HepG2 (cell line): ENCODE measurements at regions not wholly inside any gene's neighbourhood (a gene's known extent, or its start where the extent isn't known, plus 50 kb on each side); places are given as distances from the start of the nearest gene placed in this dataset.

ENCODE experiments used
- ATAC-seq: fragments of 200-7000 bp; cut with Tn5 transposase; 3 replicates; pipeline ENCODE4 v1.9.1; 2020; ENCODE audit warnings: mild to moderate bottlenecking, moderate library complexity
- BruUV-seq: library from RNA; stranded (reverse); fragments of 400-500 nt; replicated peaks from 2 replicates; lab custom pipeline; 2021; lab: Mats Ljungman, UMichigan
- CTCF ChIA-PET: fragments of 300-600 bp; formaldehyde crosslinking; extraction: SDS; loops from one replicate; lab custom pipeline; 2021; ENCODE audit warnings: low total read pairs, inconsistent platforms, low intra/inter-chr PET ratio; lab: Yijun Ruan, JAX
- POLR2A ChIA-PET: fragments of 350-600 bp; sonication (Branson Sonifier 250); formaldehyde crosslinking; loops from one replicate; lab custom pipeline; 2020; ENCODE audit warnings: antibody characterized with exemption, inconsistent platforms; lab: Yijun Ruan, JAX
- DNase-seq: peaks from one replicate; pipeline ENCODE4 v3.0.0-alpha.2; 2015; ENCODE audit warnings: low spot score
- FAIRE-seq: peaks from 3 replicates; lab custom pipeline; 2011; peaks lifted over from hg19 to GRCh38; lab: Jason Lieb, UNC
- H2AFZ ChIP-seq: one replicate; pipeline ENCODE4 v1.6.1; 2011; ENCODE audit warnings: low read length, inconsistent platforms
- H3K27ac ChIP-seq: fragments of 300-600 bp; 3 replicates; pipeline ENCODE4 v1.8.0; 2011; ENCODE audit warnings: mixed run types, mild to moderate bottlenecking, mixed read lengths, low read length, inconsistent platforms; ENCODE audit not compliant: insufficient read depth; ENCODE audit errors: extremely low read length
- H3K27me3 ChIP-seq, 2 experiments: fragments of 200-600 bp in 1 of 2; 2 replicates in 1 of 2; 3 replicates in 1 of 2; pipeline versions ENCODE4 v1.6.0 to v1.8.0; 2011; ENCODE audit warnings: low read length in 2 of 2, mild to moderate bottlenecking in 2 of 2, moderate library complexity in 2 of 2, inconsistent platforms in 1 of 2; ENCODE audit not compliant: insufficient read depth in 2 of 2, control insufficient read depth in 1 of 2
- H3K36me3 ChIP-seq, 2 experiments: fragments of 200-600 bp in 1 of 2; replicated peaks in 1 of 2; 2 replicates in 1 of 2; 3 replicates in 1 of 2; pipeline versions ENCODE4 v1.5.1 to v1.8.0; 2011; ENCODE audit warnings: low read length in 2 of 2, inconsistent platforms in 1 of 2; ENCODE audit not compliant: insufficient read depth in 2 of 2, control insufficient read depth in 1 of 2
- H3K4me1 ChIP-seq: 2 replicates; pipeline ENCODE4 v1.5.1; 2012; ENCODE audit warnings: low read length, inconsistent platforms; ENCODE audit not compliant: insufficient read depth
- H3K4me2 ChIP-seq: 2 replicates; pipeline ENCODE4 v1.6.0; 2011; ENCODE audit warnings: low read depth, low read length, inconsistent platforms
- H3K4me3 ChIP-seq, 3 experiments: fragments of 200-600 bp in 1 of 3; sonication (generic), shearing (Covaris generic) in 1 of 3; replicated peaks in 1 of 3; 2 replicates each; pipeline ENCODE4 v1.5.1; 2011 to 2016; ENCODE audit warnings: low read length in 3 of 3, inconsistent platforms in 2 of 3, low read depth in 2 of 3, mild to moderate bottlenecking in 2 of 3, control low read depth in 1 of 3, mixed read lengths in 1 of 3; ENCODE audit not compliant: insufficient read depth in 1 of 3
- H3K79me2 ChIP-seq: one replicate; pipeline ENCODE4 v1.6.1; 2011; ENCODE audit warnings: low read length, inconsistent platforms; ENCODE audit not compliant: insufficient read depth
- H3K9ac ChIP-seq: 2 replicates; pipeline ENCODE4 v1.6.0; 2011; ENCODE audit warnings: mild to moderate bottlenecking, low read depth, low read length, inconsistent platforms; ENCODE audit not compliant: insufficient read depth
- H3K9me3 ChIP-seq: 2 replicates; pipeline ENCODE4 v1.5.1; 2012; ENCODE audit warnings: mild to moderate bottlenecking, low read length
- H4K20me1 ChIP-seq: 2 replicates; pipeline ENCODE4 v1.6.0; 2011; ENCODE audit warnings: inconsistent platforms, mild to moderate bottlenecking, low read length, moderate library complexity; ENCODE audit not compliant: insufficient read depth
- AGO1 ChIP-seq: fragments of 200-400 bp; formaldehyde crosslinking; IDR thresholded peaks from 2 replicates; pipeline ENCODE4 v1.6.1; 2017; ENCODE audit warnings: mild to moderate bottlenecking, low read depth, low read length, moderate library complexity; ENCODE audit not compliant: poor library complexity, severe bottlenecking
- ARID3A ChIP-seq: IDR thresholded peaks from 2 replicates; pipeline ENCODE4 v1.6.1; 2012; ENCODE audit warnings: low read depth, low read length, improper control_type of control experiment
- ATF1 ChIP-seq: IDR thresholded peaks from 2 replicates; pipeline ENCODE4 v1.6.1; 2016; ENCODE audit warnings: mild to moderate bottlenecking, control low read depth
- BCL3 ChIP-seq: sonication (generic); formaldehyde crosslinking; IDR thresholded peaks from 2 replicates; pipeline ENCODE4 v1.5.1; 2020; ENCODE audit warnings: mild to moderate bottlenecking, missing genetic modification reagents, moderate library complexity
- CEBPB ChIP-seq: IDR thresholded peaks from 2 replicates; pipeline ENCODE4 v1.6.1; 2011; ENCODE audit warnings: low read depth, low read length, improper control_type of control experiment, borderline replicate concordance
- PLRG1 ChIP-seq: fragments of 450-650 bp; conservative IDR thresholded peaks from 2 replicates; pipeline ENCODE4 v1.6.1; 2016
- SAP130 ChIP-seq: IDR thresholded peaks from 2 replicates; pipeline ENCODE4 v1.6.1; 2016; ENCODE audit warnings: low read depth
- SMAD3 ChIP-seq: sonication (generic); formaldehyde crosslinking; IDR thresholded peaks from 2 replicates; pipeline ENCODE4 v1.4.0; 2020; ENCODE audit warnings: missing genetic modification reagents
- SMYD3 ChIP-seq: sonication (generic); formaldehyde crosslinking; IDR thresholded peaks from 2 replicates; pipeline ENCODE4 v1.8.1; 2023; ENCODE audit warnings: mild to moderate bottlenecking, missing genetic modification reagents
- SSRP1 ChIP-seq: IDR thresholded peaks from 2 replicates; pipeline ENCODE4 v1.6.1; 2016; ENCODE audit warnings: control low read depth
- TFDP1 ChIP-seq: IDR thresholded peaks from 2 replicates; pipeline ENCODE4 v1.6.1; 2016; ENCODE audit warnings: missing compliant biosample characterization, missing genetic modification reagents, borderline replicate concordance
- UBTF ChIP-seq: sonication (generic); formaldehyde crosslinking; IDR thresholded peaks from 2 replicates; pipeline ENCODE4 v1.4.0; 2020; ENCODE audit warnings: mild to moderate bottlenecking, missing genetic modification reagents
- YEATS4 ChIP-seq: sonication (generic); formaldehyde crosslinking; IDR thresholded peaks from 2 replicates; pipeline ENCODE4 v1.4.0; 2020; ENCODE audit warnings: missing genetic modification reagents, borderline replicate concordance
- ZFP36 ChIP-seq: fragments of 150-350 bp; IDR thresholded peaks from 2 replicates; pipeline ENCODE4 v1.6.1; 2018; ENCODE audit warnings: borderline replicate concordance, low read length, low read depth; ENCODE audit not compliant: partially characterized antibody
- ZFP91 ChIP-seq: sonication (generic); formaldehyde crosslinking; IDR thresholded peaks from 2 replicates; pipeline ENCODE4 v1.9.0; 2022; ENCODE audit warnings: missing genetic modification reagents, mild to moderate bottlenecking, borderline replicate concordance
- ZNF496 ChIP-seq: sonication (generic); formaldehyde crosslinking; IDR thresholded peaks from 2 replicates; pipeline ENCODE4 v1.8.1; 2023; ENCODE audit warnings: mild to moderate bottlenecking, moderate library complexity, missing genetic modification reagents; ENCODE audit not compliant: insufficient replicate concordance
- ZSCAN9 ChIP-seq: IDR thresholded peaks from 2 replicates; pipeline ENCODE4 v1.6.1; 2016; ENCODE audit warnings: borderline replicate concordance
- WGBS: methylation state at CpG from one replicate; pipeline ENCODE4 v1.1.6; 2017; ENCODE audit warnings: low lambda C conversion rate; 5-methylcytosine and 5-hydroxymethylcytosine counted together
- in situ Hi-C: cut with HindIII; loops from 2 replicates; pipeline ENCODE4 v1.10.0; 2017; ENCODE audit warnings: low pct_unique_long_range_greater_than_20kb; ENCODE audit not compliant: extremely low pct_ligation_motif_present
- intact Hi-C: fragments of 100-400 bp; cut with micrococcal nuclease; formaldehyde crosslinking; loops from one replicate; pipeline ENCODE4 v1.10.0; 2022; ENCODE audit not compliant: unreplicated experiment

GRCh38 chr7:145986248-145986874 is 130.2 kb upstream of the CNTNAP2 start (continued):
- TF ChIP-seq BCL3 (CRISPR knock-in tag) (no peak), ZSCAN9 (CRISPR knock-in tag) (no peak), SSRP1 (no peak), ZFP36 (no peak), PLRG1 (no peak), SMAD3 (CRISPR knock-in tag) (no peak), YEATS4 (CRISPR knock-in tag) (no peak), AGO1 (no peak), CEBPB (no peak), TFDP1 (CRISPR knock-in tag) (no peak), SAP130 (no peak)

- in situ Hi-C loops = no loop called here
- Histone ChIP-seq H3K4me1 (no peaks in the 10 kb centered on the region), H4K20me1 (no peaks in the 10 kb centered on the region), H3K36me3 (no peaks in the 10 kb centered on the region), H3K9me3 (peaks cover 80% of the 10 kb centered on the region), H3K27me3 (no peaks in the 10 kb centered on the region), H2AFZ (no peak overlapping the region), H3K4me2 (no peak overlapping the region), H3K79me2 (no peaks in the 10 kb centered on the region), H3K9ac (no peak overlapping the region), H3K4me3 (no peak overlapping the region), H3K27ac (no peak overlapping the region)
- no TSS peak for BruUV-seq
- DNase-seq (no peak), ATAC-seq (no peak), FAIRE-seq (no peak)
- WGBS = 0% methylated on average over 1 of the region's 1 CpG
- intact Hi-C loops = no loop called here
- ChIA-PET POLR2A (no interaction called here), CTCF (no interaction called here)
- TF ChIP-seq ZNF496 (CRISPR knock-in tag) (no peak), ARID3A (no peak), UBTF (CRISPR knock-in tag) (no peak), ATF1 (CRISPR knock-in tag) (no peak), SMYD3 (CRISPR knock-in tag) (no peak), ZFP91 (CRISPR knock-in tag) (no peak)
Observed at GRCh38 chr7:145978769-145979168, 137.8 kb upstream of the CNTNAP2 start.
